Neural cell (in vitro differentiated cells): ENCODE measurements at regions not wholly inside any gene's neighbourhood (a gene's known extent, or its start where the extent isn't known, plus 50 kb on each side); places are given as distances from the start of the nearest gene placed in this dataset.

Experiments used
- H2AFZ ChIP-seq: fragments of 200-600, 300-800 bp; sonication (generic), shearing (Covaris generic); 2 replicates; pipeline ENCODE4 v1.6.0; 2014; ENCODE audit warnings: low read depth, mild to moderate bottlenecking, antibody characterized with exemption, low read length, moderate library complexity
- H3F3A ChIP-seq: fragments of 200-600 bp; shearing (Covaris generic); 2 replicates; pipeline ENCODE4 v1.6.1; 2016; ENCODE audit warnings: mild to moderate bottlenecking, moderate library complexity, mixed read lengths, antibody characterized with exemption, low read length; ENCODE audit not compliant: insufficient read depth, poor library complexity, severe bottlenecking
- H3K27ac ChIP-seq: fragments of 200-600, 300-800 bp; sonication (generic), shearing (Covaris generic); 2 replicates; pipeline ENCODE4 v1.5.1; 2014; ENCODE audit warnings: mild to moderate bottlenecking, low read length, moderate library complexity
- H3K27me3 ChIP-seq: fragments of 300-800, 200-600 bp; sonication (generic), shearing (Covaris generic); 2 replicates; pipeline ENCODE4 v1.6.0; 2014; ENCODE audit warnings: mild to moderate bottlenecking, low read depth, low read length, moderate library complexity; ENCODE audit not compliant: insufficient read depth
- H3K36me3 ChIP-seq: fragments of 300-800, 200-600 bp; sonication (generic), shearing (Covaris generic); 2 replicates; pipeline ENCODE4 v1.5.1; 2014; ENCODE audit warnings: mild to moderate bottlenecking, antibody characterized with exemption, low read length, moderate library complexity; ENCODE audit not compliant: insufficient read depth
- H3K4me2 ChIP-seq: fragments of 300-800, 200-600 bp; sonication (generic), shearing (Covaris generic); 2 replicates; pipeline ENCODE4 v1.6.0; 2014; ENCODE audit warnings: mild to moderate bottlenecking, low read length
- H3K4me3 ChIP-seq: fragments of 300-800, 200-600 bp; sonication (generic), shearing (Covaris generic); 2 replicates; pipeline ENCODE4 v1.5.1; 2014; ENCODE audit warnings: mild to moderate bottlenecking, low read length, moderate library complexity
- H3K79me2 ChIP-seq: fragments of 200-600 bp; shearing (Covaris generic); replicated peaks from 2 replicates; pipeline ENCODE4 v1.6.0; 2014; ENCODE audit warnings: mild to moderate bottlenecking, low read length, moderate library complexity; ENCODE audit not compliant: insufficient read depth
- H3K9ac ChIP-seq: fragments of 300-800, 200-600 bp; sonication (generic), shearing (Covaris generic); 2 replicates; pipeline ENCODE4 v1.6.1; 2016; ENCODE audit warnings: mild to moderate bottlenecking, low read length, mixed read lengths
- H3K9me2 ChIP-seq: fragments of 200-600 bp; shearing (Covaris generic); 2 replicates; pipeline ENCODE4 v1.6.1; 2016; ENCODE audit warnings: mild to moderate bottlenecking, low read length, mixed read lengths; ENCODE audit not compliant: insufficient read depth
- H3K9me3 ChIP-seq: fragments of 200-600, 300-800 bp; sonication (generic), shearing (Covaris generic); 2 replicates; pipeline ENCODE4 v1.6.1; 2016; ENCODE audit warnings: mild to moderate bottlenecking, mixed run types, low read length, moderate library complexity, mixed read lengths
- H4K20me1 ChIP-seq: fragments of 200-600 bp; shearing (Covaris generic); 2 replicates; pipeline ENCODE4 v1.6.1; 2016; ENCODE audit warnings: mild to moderate bottlenecking, mixed run types; ENCODE audit not compliant: insufficient read depth
- CTCF ChIP-seq: fragments of 450-650 bp; IDR thresholded peaks from 2 replicates; pipeline ENCODE4 v1.5.1; 2014; ENCODE audit warnings: antibody characterized with exemption, mild to moderate bottlenecking, moderate library complexity; ENCODE audit not compliant: poor library complexity, severe bottlenecking
- EP300 ChIP-seq: fragments of 450-650 bp; conservative IDR thresholded peaks from 2 replicates; pipeline ENCODE4 v1.6.1; 2014; ENCODE audit warnings: antibody characterized with exemption, mild to moderate bottlenecking, moderate library complexity; ENCODE audit not compliant: poor library complexity, severe bottlenecking
- EZH2 ChIP-seq: fragments of 200-600, 300-800 bp; shearing (Covaris generic), sonication (generic); IDR thresholded peaks from 2 replicates; pipeline ENCODE4 v1.6.1; 2014; ENCODE audit warnings: antibody characterized with exemption, low read length, borderline replicate concordance, mild to moderate bottlenecking; ENCODE audit not compliant: insufficient read depth, poor library complexity, severe bottlenecking
- MXI1 ChIP-seq: fragments of 450-650 bp; conservative IDR thresholded peaks from 2 replicates; pipeline ENCODE4 v1.6.1; 2014; ENCODE audit warnings: antibody characterized with exemption, mild to moderate bottlenecking; ENCODE audit not compliant: poor library complexity, severe bottlenecking
- POLR2AphosphoS5 ChIP-seq: IDR thresholded peaks from 2 replicates; pipeline ENCODE4 v1.6.1; 2012
- RAD21 ChIP-seq: fragments of 450-650 bp; conservative IDR thresholded peaks from 2 replicates; pipeline ENCODE4 v1.6.1; 2014; ENCODE audit warnings: antibody characterized with exemption, mild to moderate bottlenecking, moderate library complexity
- REST ChIP-seq: IDR thresholded peaks from 2 replicates; pipeline ENCODE4 v1.6.1; 2012; ENCODE audit warnings: borderline replicate concordance
- SMC3 ChIP-seq: fragments of 450-650 bp; conservative IDR thresholded peaks from 2 replicates; pipeline ENCODE4 v1.6.1; 2014; ENCODE audit warnings: antibody characterized with exemption, mild to moderate bottlenecking, moderate library complexity; ENCODE audit not compliant: poor library complexity
- TAF1 ChIP-seq: IDR thresholded peaks from 2 replicates; pipeline ENCODE4 v1.6.1; 2012; ENCODE audit warnings: low read depth

GRCh38 chr18:60189856-60190255 is 182.7 kb downstream of the MC4R start:
- no peak overlapping the region for H3K27ac ChIP-seq
- no peak overlapping the region for H2AFZ ChIP-seq
- no peak overlapping the region for H3K9ac ChIP-seq
- no peaks in the 10 kb centered on the region for H3K9me2 ChIP-seq
- H3K27me3 ChIP-seq: no peaks in the 10 kb centered on the region
- no peaks in the 10 kb centered on the region for H3K9me3 ChIP-seq
- H3K4me3 ChIP-seq: no peak overlapping the region
- TF ChIP-seq REST (no peak), EZH2 (no peak), MXI1 (no peak), RAD21 (no peak), EP300 (no peak)
- H3F3A ChIP-seq: peaks cover 6% of the 10 kb centered on the region
- H3K79me2 ChIP-seq: no peaks in the 10 kb centered on the region
- H3K4me2 ChIP-seq: no peak overlapping the region
- no peaks in the 10 kb centered on the region for H4K20me1 ChIP-seq
- no peaks in the 10 kb centered on the region for H3K36me3 ChIP-seq

GRCh38 chr18:60188958-60189357 is 183.6 kb downstream of the MC4R start:
- no peak overlapping the region for H3K4me2 ChIP-seq
- TF ChIP-seq MXI1: no peak
- TF ChIP-seq EP300: no peak
- TF ChIP-seq POLR2AphosphoS5: no peak
- TF ChIP-seq SMC3: no peak
- no peak for TF ChIP-seq EZH2
- TF ChIP-seq CTCF: no peak
- no peak for TF ChIP-seq RAD21
- TF ChIP-seq TAF1: no peak
- TF ChIP-seq REST: no peak
- no peaks in the 10 kb centered on the region for H3K9me2 ChIP-seq
- no peak overlapping the region for H3K27ac ChIP-seq
- H3K4me3 ChIP-seq: no peak overlapping the region
- no peaks in the 10 kb centered on the region for H3K27me3 ChIP-seq
- H3K9me3 ChIP-seq: no peaks in the 10 kb centered on the region
- no peaks in the 10 kb centered on the region for H3K79me2 ChIP-seq
- no peaks in the 10 kb centered on the region for H4K20me1 ChIP-seq
- no peaks in the 10 kb centered on the region for H3K36me3 ChIP-seq
- H2AFZ ChIP-seq: no peak overlapping the region
- no peak overlapping the region for H3K9ac ChIP-seq
- H3F3A ChIP-seq: peaks cover 6% of the 10 kb centered on the region
